Keratinocyte (primary cell): ENCODE measurements at regions not wholly inside any gene's neighbourhood (a gene's known extent, or its start where the extent isn't known, plus 50 kb on each side); places are given as distances from the start of the nearest gene placed in this dataset.

Source experiments
- DNase-seq: peaks from one replicate; pipeline ENCODE4 v3.0.0-alpha.2; 2011; ENCODE audit warnings: low read depth, missing footprints, low spot score
- FAIRE-seq: peaks from 2 replicates; lab custom pipeline; 2011; peaks lifted over from hg19 to GRCh38; lab: Jason Lieb, UNC
- H2AFZ ChIP-seq: 2 replicates; pipeline ENCODE4 v1.6.0; 2012; ENCODE audit warnings: low read length, control low read depth, inconsistent platforms; ENCODE audit not compliant: control insufficient read depth
- H3K27ac ChIP-seq: 2 replicates; pipeline ENCODE4 v1.5.1; 2011; ENCODE audit warnings: low read length; ENCODE audit not compliant: control insufficient read depth, insufficient read depth
- H3K27me3 ChIP-seq: 3 replicates; pipeline ENCODE4 v1.6.0; 2011; ENCODE audit warnings: low read length; ENCODE audit not compliant: control insufficient read depth, insufficient read depth; ENCODE audit errors: extremely low read depth
- H3K36me3 ChIP-seq, 2 experiments: 2 replicates in 1 of 2; 3 replicates in 1 of 2; pipeline ENCODE4 v1.5.1; 2011; ENCODE audit warnings: low read length in 2 of 2, mild to moderate bottlenecking in 1 of 2; ENCODE audit not compliant: control insufficient read depth in 2 of 2, insufficient read depth in 2 of 2; ENCODE audit errors: extremely low read depth in 1 of 2
- H3K4me1 ChIP-seq: 3 replicates; pipeline ENCODE4 v1.5.1; 2011; ENCODE audit warnings: low read length; ENCODE audit not compliant: control insufficient read depth, insufficient read depth; ENCODE audit errors: extremely low read depth
- H3K4me2 ChIP-seq: 3 replicates; pipeline ENCODE4 v1.6.0; 2011; ENCODE audit warnings: low read depth, low read length; ENCODE audit not compliant: control insufficient read depth, insufficient read depth; ENCODE audit errors: extremely low read depth
- H3K4me3 ChIP-seq, 3 experiments: fragments of 200-600 bp in 1 of 3; sonication (generic) in 1 of 3; 2 replicates in 2 of 3; 3 replicates in 1 of 3; pipeline ENCODE4 v1.5.1; 2011 to 2016; ENCODE audit warnings: low read length in 3 of 3, mild to moderate bottlenecking in 3 of 3, control low read depth in 2 of 3, inconsistent platforms in 1 of 3, low read depth in 1 of 3, mixed read lengths in 1 of 3, mixed run types in 1 of 3, moderate library complexity in 1 of 3; ENCODE audit not compliant: control insufficient read depth in 2 of 3, insufficient read depth in 2 of 3; ENCODE audit errors: extremely low read depth in 1 of 3
- H3K79me2 ChIP-seq: 2 replicates; pipeline ENCODE4 v1.6.0; 2012; ENCODE audit warnings: low read length; ENCODE audit not compliant: control insufficient read depth, insufficient read depth
- H3K9ac ChIP-seq: 3 replicates; pipeline ENCODE4 v1.6.0; 2011; ENCODE audit warnings: low read length; ENCODE audit not compliant: control insufficient read depth, insufficient read depth; ENCODE audit errors: extremely low read depth
- H3K9me1 ChIP-seq: 3 replicates; pipeline ENCODE4 v1.6.0; 2011; ENCODE audit warnings: low read length; ENCODE audit not compliant: control insufficient read depth, insufficient read depth; ENCODE audit errors: extremely low read depth
- H3K9me3 ChIP-seq: 2 replicates; pipeline ENCODE4 v1.5.1; 2012; ENCODE audit warnings: low read depth, low read length; ENCODE audit not compliant: control insufficient read depth
- H4K20me1 ChIP-seq: 3 replicates; pipeline ENCODE4 v1.6.0; 2011; ENCODE audit warnings: low read length; ENCODE audit not compliant: control insufficient read depth, insufficient read depth; ENCODE audit errors: extremely low read depth
- CTCF ChIP-seq, 3 experiments: IDR thresholded peaks in 1 of 3; conservative IDR thresholded peaks in 1 of 3; optimal IDR thresholded peaks in 1 of 3; 2 replicates in 2 of 3; 3 replicates in 1 of 3; pipeline versions ENCODE3 to v1.5.1; 2011; ENCODE audit warnings: low read length in 3 of 3, mild to moderate bottlenecking in 3 of 3, moderate library complexity in 2 of 3, control low read depth in 1 of 3, inconsistent platforms in 1 of 3; ENCODE audit not compliant: insufficient read depth in 2 of 3; ENCODE audit errors: extremely low read depth in 1 of 3
- EZH2 ChIP-seq: IDR thresholded peaks from one replicate; pipeline ENCODE4 v1.6.1; 2012; ENCODE audit warnings: inconsistent platforms, mild to moderate bottlenecking, low read length, moderate library complexity
- dilution Hi-C: fragments of 300-500 bp; cut with MboI; formaldehyde crosslinking; loops from one replicate; pipeline ENCODE4 v1.7.0; 2020; ENCODE audit warnings: low sequenced_read_pairs; ENCODE audit not compliant: extremely low pct_ligation_motif_present

DNA sequence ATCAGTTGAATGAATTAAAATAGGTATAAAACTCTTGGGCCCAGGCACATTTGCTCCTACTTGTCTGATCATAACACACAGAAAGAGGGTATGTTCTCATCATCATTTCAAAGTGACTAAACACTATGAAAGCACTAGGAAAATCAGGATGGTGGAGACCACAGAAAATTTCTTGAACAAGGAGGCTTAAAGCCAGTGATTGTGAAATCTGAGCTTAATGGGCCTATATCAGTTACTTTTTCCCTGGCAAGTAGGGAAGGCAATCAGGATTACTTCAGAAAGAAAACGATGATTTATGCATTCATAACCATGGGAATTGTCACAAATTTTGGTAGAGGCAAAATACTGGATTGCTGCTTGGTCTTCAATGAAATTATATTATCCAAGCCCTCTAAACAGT is 434.4 kb upstream of the CNTN4 start:
- H3K4me1 ChIP-seq, result no peaks in the 10 kb centered on the region
- dilution Hi-C loops, result no loop called here
- no peak overlapping the region for H3K27ac ChIP-seq
- no peak for FAIRE-seq
- H3K9me1 ChIP-seq, result no peaks in the 10 kb centered on the region
- no peak overlapping the region for H2AFZ ChIP-seq
- H3K9me3 ChIP-seq, result no peaks in the 10 kb centered on the region
- H3K36me3 ChIP-seq, result no peaks in the 10 kb centered on the region
- no peaks in the 10 kb centered on the region for H3K79me2 ChIP-seq
- DNase-seq, result no peak
- no peaks in the 10 kb centered on the region for H3K27me3 ChIP-seq
- H4K20me1 ChIP-seq, result no peaks in the 10 kb centered on the region
- H3K4me3 ChIP-seq, result no peak overlapping the region
- TF ChIP-seq EZH2 (no peak), CTCF (optimal IDR thresholded peaks at IDR 0.05 in 1 of 3, IDR thresholded peaks at IDR 0.05 in 1 of 3, conservative IDR thresholded peaks at IDR 0.05 in 1 of 3; ENCODE audit: extremely low read depth in 1 of 3, insufficient read depth in 2 of 3, low read length in 3 of 3) (no peak)
- H3K4me2 ChIP-seq, result no peak overlapping the region
- no peak overlapping the region for H3K9ac ChIP-seq

DNA sequence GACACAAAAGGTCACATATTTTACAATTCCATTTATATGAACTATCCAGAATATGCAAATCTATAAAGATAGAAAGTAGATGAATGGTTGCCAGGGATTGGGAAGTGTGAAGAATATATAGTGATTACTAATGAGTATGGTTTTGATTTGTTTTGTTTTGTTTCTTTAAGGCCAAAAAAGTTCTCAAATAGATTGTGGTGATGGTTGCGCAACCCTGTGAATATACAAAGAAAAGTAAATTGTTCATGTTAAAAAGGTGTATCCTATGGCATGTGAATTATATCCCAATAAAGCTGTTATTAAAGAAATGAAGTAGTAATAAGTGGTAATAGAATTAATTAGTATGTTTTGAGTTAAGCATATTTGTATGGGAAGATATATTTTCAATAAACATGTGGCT is 431.8 kb upstream of the CNTN4 start:
- dilution Hi-C loops, result no loop called here
- Histone ChIP-seq H3K36me3 (no peaks in the 10 kb centered on the region), H2AFZ (no peak overlapping the region), H3K4me3 (no peak overlapping the region), H3K9me1 (no peaks in the 10 kb centered on the region), H3K9me3 (no peaks in the 10 kb centered on the region), H3K9ac (no peak overlapping the region), H3K27ac (no peak overlapping the region), H3K27me3 (no peaks in the 10 kb centered on the region), H3K4me1 (no peaks in the 10 kb centered on the region), H4K20me1 (no peaks in the 10 kb centered on the region), H3K4me2 (no peak overlapping the region), H3K79me2 (no peaks in the 10 kb centered on the region)
- no peak for TF ChIP-seq CTCF (optimal IDR thresholded peaks at IDR 0.05 in 1 of 3, IDR thresholded peaks at IDR 0.05 in 1 of 3, conservative IDR thresholded peaks at IDR 0.05 in 1 of 3; ENCODE audit: extremely low read depth in 1 of 3, insufficient read depth in 2 of 3, low read length in 3 of 3)
- TF ChIP-seq EZH2, result no peak
- no peak for DNase-seq
- FAIRE-seq, result no peak
